Panc1 (cell line): ENCODE measurements at regions not wholly inside any gene's neighbourhood (a gene's known extent, or its start where the extent isn't known, plus 50 kb on each side); places are given as distances from the start of the nearest gene placed in this dataset.

Source experiments
- POLR2AphosphoS5 ChIP-seq: IDR thresholded peaks from 2 replicates; pipeline ENCODE4 v1.6.1; 2012; ENCODE audit warnings: mild to moderate bottlenecking, low read depth, low read length, moderate library complexity
- TF ChIP-seq, protein P1 (sequence below): fragments of 450-650 bp; IDR thresholded peaks from 2 replicates; pipeline ENCODE4 v1.5.1; 2017; ENCODE audit warnings: mild to moderate bottlenecking

DNA sequence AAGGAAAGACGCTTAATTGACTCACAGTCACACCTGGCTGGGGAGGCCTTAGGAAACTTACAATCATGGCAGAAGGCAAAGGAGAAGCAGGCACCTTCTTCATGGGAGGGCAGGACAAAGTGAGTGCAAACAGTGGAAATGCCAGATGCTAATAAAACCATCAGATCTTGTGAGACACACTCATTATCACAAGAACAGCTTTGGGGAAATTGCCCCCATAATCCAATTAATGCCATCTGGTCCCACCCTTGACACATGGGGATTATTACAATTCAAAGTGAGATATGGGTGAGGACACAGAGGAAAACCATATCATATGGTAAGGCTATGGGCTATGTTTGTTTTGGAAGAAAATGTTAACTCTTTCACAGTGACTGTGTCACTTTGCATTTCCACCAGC, 1272.5 kb upstream of the CELF2 start:
- TF ChIP-seq, protein P1, sequence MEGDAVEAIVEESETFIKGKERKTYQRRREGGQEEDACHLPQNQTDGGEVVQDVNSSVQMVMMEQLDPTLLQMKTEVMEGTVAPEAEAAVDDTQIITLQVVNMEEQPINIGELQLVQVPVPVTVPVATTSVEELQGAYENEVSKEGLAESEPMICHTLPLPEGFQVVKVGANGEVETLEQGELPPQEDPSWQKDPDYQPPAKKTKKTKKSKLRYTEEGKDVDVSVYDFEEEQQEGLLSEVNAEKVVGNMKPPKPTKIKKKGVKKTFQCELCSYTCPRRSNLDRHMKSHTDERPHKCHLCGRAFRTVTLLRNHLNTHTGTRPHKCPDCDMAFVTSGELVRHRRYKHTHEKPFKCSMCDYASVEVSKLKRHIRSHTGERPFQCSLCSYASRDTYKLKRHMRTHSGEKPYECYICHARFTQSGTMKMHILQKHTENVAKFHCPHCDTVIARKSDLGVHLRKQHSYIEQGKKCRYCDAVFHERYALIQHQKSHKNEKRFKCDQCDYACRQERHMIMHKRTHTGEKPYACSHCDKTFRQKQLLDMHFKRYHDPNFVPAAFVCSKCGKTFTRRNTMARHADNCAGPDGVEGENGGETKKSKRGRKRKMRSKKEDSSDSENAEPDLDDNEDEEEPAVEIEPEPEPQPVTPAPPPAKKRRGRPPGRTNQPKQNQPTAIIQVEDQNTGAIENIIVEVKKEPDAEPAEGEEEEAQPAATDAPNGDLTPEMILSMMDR = no peak
- TF ChIP-seq POLR2AphosphoS5 = no peak
